Upper lobe of right lung (tissue), 1 donor: ENCODE measurements at regions not wholly inside any gene's neighbourhood (a gene's known extent, or its start where the extent isn't known, plus 50 kb on each side); places are given as distances from the start of the nearest gene placed in this dataset.

Source experiments
- ATAC-seq: fragments of 200-7000 bp; cut with Tn5 transposase; one replicate; pipeline ENCODE4 v1.9.1; 2020; ENCODE audit warnings: mild to moderate bottlenecking, moderate library complexity
- DNase-seq: peaks from one replicate; pipeline ENCODE4 v3.0.0-alpha.2; 2020
- H3K27ac ChIP-seq: fragments of 200-600 bp; one replicate; pipeline ENCODE4 v1.8.0; 2022
- H3K27me3 ChIP-seq: fragments of 200-600 bp; one replicate; pipeline ENCODE4 v1.8.0; 2022; ENCODE audit warnings: mild to moderate bottlenecking
- H3K36me3 ChIP-seq: fragments of 200-600 bp; one replicate; pipeline ENCODE4 v1.8.0; 2022
- H3K4me1 ChIP-seq: fragments of 200-600 bp; one replicate; pipeline ENCODE4 v1.8.0; 2022
- H3K4me3 ChIP-seq: fragments of 200-600 bp; one replicate; pipeline ENCODE4 v1.8.0; 2022; ENCODE audit warnings: mild to moderate bottlenecking
- H3K9me3 ChIP-seq: fragments of 200-600 bp; one replicate; pipeline ENCODE4 v1.8.0; 2022
- CTCF ChIP-seq: fragments of 200-600 bp; IDR thresholded peaks from one replicate; pipeline ENCODE4 v1.8.0; 2022; ENCODE audit warnings: antibody characterized with exemption
- intact Hi-C: fragments of 100-400 bp; cut with DNase I; formaldehyde crosslinking; loops from one replicate; pipeline ENCODE4 v1.11.0; 2022
- donor health status: DM: no; HTN: yes; CAD: no; lungs with severe emphysema.

- Histone ChIP-seq H3K4me3 (no peak overlapping the region), H3K36me3 (no peaks in the 10 kb centered on the region), H3K9me3 (no peaks in the 10 kb centered on the region), H3K4me1 (no peaks in the 10 kb centered on the region), H3K27ac (no peak overlapping the region), H3K27me3 (peaks cover 59% of the 10 kb centered on the region)
- intact Hi-C loops = no loop called here
- DNase-seq (no peak), ATAC-seq (no peak)
- no peak for TF ChIP-seq CTCF
Measured at GRCh38 chr7:155405399-155406318, 52.3 kb upstream of the EN2 start.

DNA sequence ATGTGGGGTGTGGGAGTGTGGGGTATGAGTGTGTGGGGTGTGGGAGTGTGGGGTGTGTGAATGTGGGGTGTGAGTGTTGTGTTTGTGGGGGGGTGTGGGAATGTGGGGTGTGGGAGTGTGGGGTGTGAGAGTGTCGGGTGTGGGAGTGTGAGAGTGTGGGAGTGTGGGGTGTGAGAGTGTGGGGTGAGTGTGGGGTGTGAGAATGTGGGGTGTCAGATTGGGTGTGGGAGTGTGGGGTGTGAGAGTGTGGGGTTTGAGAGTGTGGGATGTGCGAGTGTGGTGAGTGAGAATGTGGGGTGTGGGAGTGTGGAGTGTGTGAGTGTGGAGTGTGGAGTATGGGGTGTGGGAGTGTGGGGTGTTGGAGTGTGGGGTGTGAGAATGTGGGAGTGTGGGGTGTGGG lies 50.1 kb upstream of the EN2 start:
- ATAC-seq (no peak), DNase-seq (no peak)
- H3K4me1 ChIP-seq = no peaks in the 10 kb centered on the region
- H3K27ac ChIP-seq = no peak overlapping the region
- no peak overlapping the region for H3K4me3 ChIP-seq
- H3K36me3 ChIP-seq = no peaks in the 10 kb centered on the region
- H3K9me3 ChIP-seq = no peaks in the 10 kb centered on the region
- peaks cover 61% of the 10 kb centered on the region for H3K27me3 ChIP-seq
- intact Hi-C loops = no loop called here
- TF ChIP-seq CTCF = no peak
